ENCODE measurements at regions not wholly inside any gene's neighbourhood (a gene's known extent, or its start where the extent isn't known, plus 50 kb on each side); places are given as distances from the start of the nearest gene placed in this dataset.
A peak's percentile ranks its signal among the peaks of the same experiment; 100 is the strongest.

DNA sequence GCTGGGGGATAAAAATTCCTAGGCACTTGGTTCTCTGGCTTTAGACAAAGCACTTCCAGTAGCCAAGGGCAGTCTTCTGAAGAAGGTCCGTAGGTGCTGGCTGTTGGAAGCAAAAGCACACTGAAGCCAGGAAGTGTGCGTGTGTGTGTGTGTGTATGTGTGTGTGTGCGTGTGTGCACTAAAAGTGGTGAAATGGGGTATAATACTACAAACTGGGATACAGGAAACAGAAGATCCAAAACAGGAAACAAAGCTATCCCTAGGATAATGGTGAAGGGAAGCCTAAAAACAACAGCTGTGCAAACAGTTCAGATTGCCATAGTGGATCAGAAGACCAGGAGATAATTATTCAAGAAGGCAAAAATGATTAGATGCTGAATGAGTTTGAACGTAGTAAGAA, 103.4 kb downstream of the IL20RB start:
- peak; percentile 1 for DNase-seq (ENCODE audit: low read depth)
- TF ChIP-seq, protein P1, sequence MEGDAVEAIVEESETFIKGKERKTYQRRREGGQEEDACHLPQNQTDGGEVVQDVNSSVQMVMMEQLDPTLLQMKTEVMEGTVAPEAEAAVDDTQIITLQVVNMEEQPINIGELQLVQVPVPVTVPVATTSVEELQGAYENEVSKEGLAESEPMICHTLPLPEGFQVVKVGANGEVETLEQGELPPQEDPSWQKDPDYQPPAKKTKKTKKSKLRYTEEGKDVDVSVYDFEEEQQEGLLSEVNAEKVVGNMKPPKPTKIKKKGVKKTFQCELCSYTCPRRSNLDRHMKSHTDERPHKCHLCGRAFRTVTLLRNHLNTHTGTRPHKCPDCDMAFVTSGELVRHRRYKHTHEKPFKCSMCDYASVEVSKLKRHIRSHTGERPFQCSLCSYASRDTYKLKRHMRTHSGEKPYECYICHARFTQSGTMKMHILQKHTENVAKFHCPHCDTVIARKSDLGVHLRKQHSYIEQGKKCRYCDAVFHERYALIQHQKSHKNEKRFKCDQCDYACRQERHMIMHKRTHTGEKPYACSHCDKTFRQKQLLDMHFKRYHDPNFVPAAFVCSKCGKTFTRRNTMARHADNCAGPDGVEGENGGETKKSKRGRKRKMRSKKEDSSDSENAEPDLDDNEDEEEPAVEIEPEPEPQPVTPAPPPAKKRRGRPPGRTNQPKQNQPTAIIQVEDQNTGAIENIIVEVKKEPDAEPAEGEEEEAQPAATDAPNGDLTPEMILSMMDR (IDR thresholded peaks at IDR 0.05; ENCODE audit: low read length, missing control alignments), result no peak
- no peak overlapping the region for H3K4me3 ChIP-seq (replicated peaks; ENCODE audit: low read depth, low read length)

DNA sequence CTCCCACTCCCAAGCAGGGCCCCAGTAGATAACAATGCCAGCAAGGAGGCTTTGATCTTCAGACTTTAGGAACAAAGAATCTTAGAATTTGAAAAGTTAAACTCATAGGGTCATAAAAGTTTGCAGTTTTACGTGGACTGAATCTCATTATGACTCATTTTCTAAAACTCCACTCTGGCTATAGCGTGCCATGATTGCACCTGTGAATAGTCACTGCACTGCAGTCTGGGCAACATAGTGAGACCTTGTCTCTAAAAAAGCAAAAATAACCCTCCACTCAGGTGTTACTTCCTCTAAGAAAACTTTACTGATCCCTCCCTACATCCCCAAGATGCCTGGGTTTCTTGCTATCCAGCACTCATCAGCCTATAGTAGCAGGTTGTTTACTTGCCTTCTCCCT, 104.5 kb downstream of the IL20RB start:
- TF ChIP-seq, protein P1 (IDR thresholded peaks at IDR 0.05; ENCODE audit: low read length, missing control alignments), result no peak

DNA sequence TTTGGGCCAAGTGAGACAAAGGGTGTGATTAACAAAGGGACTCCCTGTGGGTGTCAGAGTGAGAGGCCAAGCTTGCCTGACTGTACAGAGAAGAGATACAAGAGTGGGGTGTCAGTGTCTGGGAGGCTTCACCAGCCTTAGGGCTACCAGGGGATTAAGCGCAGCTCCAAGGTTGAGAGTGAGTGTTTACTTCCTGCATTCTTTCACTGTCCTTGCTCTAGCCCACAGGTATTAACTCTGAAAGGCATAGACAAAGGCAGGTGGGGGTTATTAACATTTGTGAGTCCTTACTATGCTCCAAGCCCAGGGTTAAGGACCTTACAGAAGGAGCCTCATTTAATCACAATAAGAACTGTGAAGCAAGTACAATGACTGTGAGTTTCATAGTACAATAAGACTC, 107.6 kb downstream of the IL20RB start:
- DNase-seq (ENCODE audit: low read depth), result no peak
- H3K4me3 ChIP-seq (replicated peaks; ENCODE audit: low read depth, low read length), result no peak overlapping the region

More for the DNA sequence above, 104.5 kb downstream of the IL20RB start:
- DNase-seq (ENCODE audit: low read depth), result no peak
- H3K4me3 ChIP-seq (replicated peaks; ENCODE audit: low read depth, low read length), result no peak overlapping the region

DNA sequence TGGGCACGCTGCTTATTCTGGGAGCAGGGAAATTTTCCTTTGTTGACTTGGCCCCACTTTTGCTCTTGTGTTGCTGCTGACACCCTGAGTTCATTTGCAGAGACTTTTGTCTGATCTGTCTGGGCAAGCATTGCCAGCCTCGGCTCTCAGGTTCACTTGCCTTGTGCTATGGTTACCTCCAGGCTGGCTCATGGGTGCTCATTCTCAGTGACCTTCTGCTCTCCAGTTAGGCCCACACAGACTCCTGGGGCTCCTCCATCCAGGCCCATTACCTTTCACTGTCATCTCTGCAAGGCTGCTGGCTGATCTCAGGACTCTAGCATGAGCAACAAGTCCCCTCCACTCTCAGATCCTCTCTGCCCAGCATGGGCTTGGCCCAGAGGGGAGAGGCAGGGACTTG, 108.3 kb downstream of the IL20RB start:
- no peak for DNase-seq (ENCODE audit: low read depth)
- TF ChIP-seq, protein P1 (IDR thresholded peaks at IDR 0.05; ENCODE audit: low read length, missing control alignments), result no peak
- H3K4me3 ChIP-seq (replicated peaks; ENCODE audit: low read depth, low read length), result no peak overlapping the region

More for the DNA sequence above, 107.6 kb downstream of the IL20RB start:
- TF ChIP-seq, protein P1 (IDR thresholded peaks at IDR 0.05; ENCODE audit: low read length, missing control alignments), result no peak

DNA sequence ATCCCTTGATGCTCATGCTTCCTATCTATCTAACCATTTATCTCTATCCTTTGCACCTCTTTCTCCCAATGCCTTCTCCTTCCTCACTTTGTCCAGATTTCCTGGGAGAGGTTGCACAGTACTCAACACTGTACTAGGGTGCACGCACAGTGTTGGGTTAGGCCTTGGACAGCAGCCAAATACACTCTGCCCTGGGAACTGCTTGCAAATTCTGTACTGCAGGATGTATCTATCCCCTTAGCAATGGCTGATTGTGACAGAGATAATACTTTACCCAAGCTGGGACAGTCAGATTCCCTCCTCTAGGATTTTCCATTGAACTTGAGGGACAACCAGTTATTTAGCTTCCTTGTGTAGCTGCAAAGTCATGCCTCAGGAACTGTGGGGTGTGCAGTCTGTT, 113.3 kb downstream of the IL20RB start:
- TF ChIP-seq, protein P1 (IDR thresholded peaks at IDR 0.05; ENCODE audit: low read length, missing control alignments), result no peak
- DNase-seq (ENCODE audit: low read depth), result no peak
- H3K4me3 ChIP-seq (replicated peaks; ENCODE audit: low read depth, low read length), result no peak overlapping the region

DNA sequence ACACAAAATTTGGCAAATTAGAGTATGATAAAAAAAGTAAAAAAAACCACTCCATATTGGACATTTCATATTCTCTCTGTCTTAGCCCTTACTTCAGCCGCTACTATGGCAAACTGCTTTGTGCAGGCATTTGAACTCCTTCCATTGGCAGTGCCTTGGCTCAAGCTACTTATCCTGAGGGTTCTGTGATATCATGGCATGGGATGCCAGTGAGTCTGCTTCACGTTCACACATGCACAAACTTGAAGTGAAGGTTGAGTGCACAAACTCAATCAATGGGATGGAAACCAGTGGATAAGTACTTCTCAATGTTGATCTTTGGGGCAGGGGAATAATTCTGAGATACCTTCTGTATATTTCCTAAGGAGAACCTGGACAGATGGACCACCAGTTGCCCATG, 117.2 kb downstream of the IL20RB start:
- DNase-seq (ENCODE audit: low read depth), result no peak
- TF ChIP-seq, protein P1 (IDR thresholded peaks at IDR 0.05; ENCODE audit: low read length, missing control alignments), result no peak
- H3K4me3 ChIP-seq (replicated peaks; ENCODE audit: low read depth, low read length), result no peak overlapping the region

DNA sequence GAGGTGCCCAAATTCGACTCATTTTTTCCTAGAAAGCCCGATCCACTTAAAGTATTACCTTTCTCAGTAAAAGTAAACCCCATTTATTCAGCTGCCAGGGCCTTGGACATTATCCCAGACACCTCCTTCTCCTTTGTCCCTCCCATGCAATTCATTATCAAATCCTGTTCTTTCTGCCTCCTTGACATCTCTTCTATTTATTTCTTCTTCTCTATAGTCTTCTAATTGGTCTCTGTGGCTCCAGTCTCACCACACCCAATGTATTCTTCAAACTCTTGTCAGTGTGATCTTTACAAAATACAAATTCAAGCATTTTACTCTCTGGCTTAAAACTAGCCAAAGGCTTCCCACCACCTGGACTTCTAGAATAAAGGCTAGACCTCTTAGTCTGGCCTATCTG, 120.3 kb downstream of the IL20RB start:
- no peak overlapping the region for H3K4me3 ChIP-seq (replicated peaks; ENCODE audit: low read depth, low read length)
- TF ChIP-seq, protein P1 (IDR thresholded peaks at IDR 0.05; ENCODE audit: low read length, missing control alignments), result no peak
- no peak for DNase-seq (ENCODE audit: low read depth)
